ENCODE measurements at regions not wholly inside any gene's neighbourhood (a gene's known extent, or its start where the extent isn't known, plus 50 kb on each side); places are given as distances from the start of the nearest gene placed in this dataset.
"Not testable (repeated sequence)": the region's sequence is repeated elsewhere in the genome, so short reads cannot be mapped to it uniquely, and the experiment has no call there.

DNA sequence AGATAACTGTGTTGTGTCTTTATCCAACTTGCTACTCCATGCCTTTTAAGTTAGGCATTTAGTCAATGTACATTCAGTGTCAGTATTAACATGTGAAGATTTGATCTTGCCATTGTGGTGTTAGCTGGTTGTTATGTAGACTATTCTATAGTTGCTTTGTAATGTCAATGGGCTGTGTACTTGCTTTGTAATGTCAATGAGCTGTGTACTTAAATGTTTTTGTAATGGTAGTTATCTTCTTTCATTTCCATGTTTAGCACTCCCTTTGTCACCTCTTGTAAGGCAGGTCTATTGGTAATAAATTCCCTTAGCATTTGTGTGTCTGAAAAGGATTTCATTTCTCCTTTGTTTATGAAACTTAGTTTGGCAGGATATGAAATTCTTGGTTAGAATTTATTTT, 53.4 kb downstream of the MC4R start:
- no peak for DNase-seq (ENCODE audit: low read depth in 3 of 3)

- DNase-seq (ENCODE audit: low read depth in 3 of 3) = no peak
Measured at GRCh38 chr18:60311676-60312360, 60.8 kb downstream of the MC4R start.

DNA sequence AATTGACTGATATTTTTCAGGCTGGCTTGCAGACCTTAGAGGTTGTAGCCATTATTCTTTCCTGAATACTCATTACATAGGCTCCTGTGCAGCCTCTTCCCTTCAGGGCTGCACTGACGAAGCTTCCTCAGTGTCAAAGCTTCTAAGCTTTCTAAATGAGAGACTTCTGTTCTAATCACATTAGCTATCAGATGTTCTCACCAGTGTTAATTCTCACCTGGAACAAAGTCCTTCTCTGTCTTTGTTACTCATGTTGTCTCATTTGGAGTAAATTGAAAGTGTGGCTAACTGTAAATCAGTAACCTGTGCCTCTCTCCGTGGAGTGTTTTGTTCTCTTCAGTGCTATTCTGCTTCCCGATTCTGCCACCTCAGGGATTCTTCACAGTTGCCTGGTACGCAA, 76.9 kb downstream of the MC4R start:
- no peak for DNase-seq (ENCODE audit: low read depth in 3 of 3)

DNA sequence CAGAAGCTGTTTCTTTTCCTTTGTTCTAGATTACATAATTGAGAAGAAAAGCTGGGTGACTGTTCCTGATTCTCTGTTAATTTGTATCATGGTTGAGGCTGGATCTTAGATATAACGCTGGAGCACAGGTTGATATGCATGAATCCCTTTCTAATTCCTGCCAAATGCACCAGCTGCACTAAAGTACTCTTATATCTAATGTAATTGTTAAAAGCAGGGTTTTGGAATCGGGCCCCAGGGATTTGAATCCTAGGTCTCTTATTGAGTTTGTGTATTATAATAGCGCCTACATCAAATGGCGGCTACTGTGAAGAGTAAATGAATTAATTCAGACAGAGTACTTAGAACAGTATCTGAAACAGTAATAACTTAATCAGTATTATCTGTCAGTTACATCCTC, 80.4 kb downstream of the MC4R start:
- no peak for DNase-seq (ENCODE audit: low read depth in 3 of 3)

DNA sequence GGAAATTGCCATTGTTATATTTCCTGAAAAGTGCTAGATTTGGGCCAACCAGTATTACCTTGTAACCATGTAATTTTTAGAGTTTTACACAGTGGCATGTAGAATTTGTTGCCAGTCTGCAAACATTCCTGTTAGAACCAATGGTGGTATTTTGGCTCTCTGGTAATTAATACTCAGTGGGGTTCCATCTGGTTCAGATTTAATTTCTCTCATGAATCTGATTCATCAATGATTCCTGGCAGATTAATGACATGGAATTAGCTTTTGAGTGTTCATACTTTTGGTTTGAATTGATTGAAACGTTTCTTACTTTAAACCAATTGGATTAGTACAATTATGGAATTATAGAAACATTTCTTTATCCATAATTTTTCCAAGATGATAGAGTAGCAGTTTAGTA, 93.2 kb downstream of the MC4R start:
- DNase-seq (ENCODE audit: low read depth in 3 of 3) = no peak

GRCh38 chr18:60277855-60278480, 94.6 kb downstream of the MC4R start:
- no peak for DNase-seq (ENCODE audit: low read depth in 3 of 3)

GRCh38 chr18:60267391-60268058, 105.0 kb downstream of the MC4R start:
- no peak for DNase-seq (ENCODE audit: low read depth in 3 of 3)

- DNase-seq (ENCODE audit: low read depth in 3 of 3) = no peak
Measured at GRCh38 chr18:60266558-60266957, 106.0 kb downstream of the MC4R start.

DNA sequence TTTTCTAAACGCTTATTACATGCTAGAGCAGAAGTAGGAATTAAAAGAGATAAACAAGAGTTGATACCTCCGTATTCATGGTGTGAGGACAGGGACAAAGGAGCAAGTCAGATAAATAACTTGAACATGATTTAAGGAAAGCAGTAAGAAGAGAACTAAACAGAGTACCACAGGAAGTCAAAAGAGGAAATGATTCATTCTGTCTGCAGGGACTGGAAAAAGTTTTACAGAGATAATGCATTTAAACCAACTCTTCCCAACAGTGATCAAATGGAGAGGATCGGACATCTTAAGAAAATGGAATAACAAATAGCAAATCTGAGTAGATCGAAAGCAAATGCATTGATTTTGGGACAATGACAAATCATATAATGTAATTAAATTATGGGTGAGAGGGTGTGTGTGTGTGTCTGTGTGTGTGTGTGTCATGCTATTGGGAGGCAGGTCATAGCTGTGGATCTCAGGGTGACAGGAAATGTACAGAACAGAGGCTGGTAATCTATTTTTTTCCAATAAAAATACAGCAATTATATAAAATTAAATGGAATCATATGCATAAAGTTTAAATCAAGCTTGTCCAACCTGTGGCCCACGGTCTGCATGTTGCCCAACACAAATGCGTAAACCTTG, 113.4 kb downstream of the MC4R start:
- DNase-seq (ENCODE audit: low read depth in 3 of 3) = no peak

DNA sequence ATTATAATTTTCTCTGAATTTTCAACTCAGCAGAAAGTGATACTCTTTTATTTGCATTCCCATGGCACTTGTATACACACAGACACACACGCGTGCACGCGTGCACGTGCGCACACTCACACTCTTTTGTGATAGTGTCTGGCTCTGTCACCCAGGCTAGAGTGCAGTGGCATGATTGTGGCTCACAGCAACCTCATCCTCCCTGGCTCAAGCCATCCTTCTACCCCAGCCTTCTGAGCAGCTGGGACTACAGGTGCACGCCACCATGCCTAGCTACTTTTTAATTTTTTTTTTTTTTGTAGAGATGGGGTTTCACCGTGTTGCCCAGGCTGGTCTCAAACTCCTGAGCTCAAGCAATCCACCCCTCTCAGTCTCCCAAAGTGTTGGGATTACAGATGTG, 123.2 kb downstream of the MC4R start:
- no peak for DNase-seq (ENCODE audit: low read depth in 3 of 3)

DNA sequence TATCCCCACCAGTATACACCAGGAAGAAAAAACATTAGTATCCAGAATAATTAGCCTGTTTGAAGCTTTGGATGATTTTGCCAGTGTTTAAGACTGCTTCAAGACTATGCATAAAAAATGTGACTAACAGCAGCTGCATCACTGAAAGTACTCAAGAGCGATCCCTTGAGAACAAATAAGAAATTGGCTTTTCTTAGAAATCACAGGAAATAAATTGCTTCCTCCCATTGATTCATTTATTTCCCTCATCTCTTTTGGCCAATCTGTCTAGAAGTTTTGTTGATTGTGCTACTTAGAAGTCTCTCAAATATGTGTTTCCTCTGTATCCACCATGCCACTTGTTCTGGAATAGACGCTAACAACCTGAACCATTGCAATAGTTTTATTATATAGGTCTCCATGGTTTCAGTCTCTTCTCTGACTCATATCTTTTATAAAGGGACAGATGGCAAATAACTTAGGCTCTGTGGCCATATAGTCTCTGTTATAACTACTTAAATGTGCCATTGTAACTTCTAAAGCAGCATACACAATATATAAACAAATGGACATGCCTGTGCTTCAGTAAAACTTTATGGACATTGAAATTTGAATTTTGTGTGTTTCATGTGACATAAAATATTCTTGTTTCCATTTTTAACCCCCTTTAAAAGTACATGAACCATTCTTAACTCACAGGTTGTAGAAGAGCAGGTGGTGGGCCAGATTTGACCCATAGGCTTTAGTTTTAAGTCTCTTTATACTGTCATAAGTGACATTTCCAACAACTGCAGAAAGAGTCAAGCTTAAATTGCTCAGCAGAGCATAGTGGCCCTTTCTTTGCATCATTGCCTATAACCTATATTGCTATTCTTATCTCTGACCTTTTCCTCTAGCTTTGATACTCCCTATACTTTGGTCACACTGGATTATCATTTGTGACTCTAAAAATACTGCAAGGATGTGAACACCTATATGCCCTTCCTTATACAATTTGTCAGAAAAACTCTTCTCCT, 123.9 kb downstream of the MC4R start:
- DNase-seq (ENCODE audit: low read depth in 3 of 3) = no peak

GRCh38 chr18:60247103-60247502, 125.5 kb downstream of the MC4R start:
- no peak for DNase-seq (ENCODE audit: low read depth in 3 of 3)

DNA sequence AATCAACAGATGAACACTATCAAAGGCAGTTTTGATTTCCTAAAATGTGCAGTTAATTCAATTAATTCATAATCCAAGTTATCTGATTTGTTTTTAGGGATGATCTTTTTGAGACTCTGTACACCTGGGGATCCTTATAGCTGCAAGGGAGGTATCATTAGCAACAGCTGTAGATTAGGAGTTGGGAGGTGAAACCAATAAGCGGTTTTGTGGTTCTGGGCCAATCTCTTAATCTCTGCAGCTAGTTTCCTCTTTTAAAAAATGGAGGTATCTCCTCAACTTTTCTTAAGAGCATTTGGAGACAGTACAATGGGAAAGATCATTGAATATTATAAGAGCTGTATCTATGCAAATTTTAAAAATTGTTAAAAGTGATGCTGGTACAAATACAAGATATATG, 126.0 kb downstream of the MC4R start:
- no peak for DNase-seq (ENCODE audit: low read depth in 3 of 3)

GRCh38 chr18:60245096-60245495, 127.5 kb downstream of the MC4R start:
- DNase-seq (ENCODE audit: low read depth in 3 of 3) = no peak

- not testable (repeated sequence) for DNase-seq (ENCODE audit: low read depth in 3 of 3)
Measured at GRCh38 chr18:60239024-60239710, 133.4 kb downstream of the MC4R start.

GRCh38 chr18:60235164-60235563, 137.4 kb downstream of the MC4R start:
- DNase-seq (ENCODE audit: low read depth in 3 of 3) = no peak

GRCh38 chr18:60232541-60232940, 140.0 kb downstream of the MC4R start:
- DNase-seq (ENCODE audit: low read depth in 3 of 3) = no peak

GRCh38 chr18:60228609-60229595, 143.7 kb downstream of the MC4R start:
- DNase-seq (ENCODE audit: low read depth in 3 of 3) = no peak

DNA sequence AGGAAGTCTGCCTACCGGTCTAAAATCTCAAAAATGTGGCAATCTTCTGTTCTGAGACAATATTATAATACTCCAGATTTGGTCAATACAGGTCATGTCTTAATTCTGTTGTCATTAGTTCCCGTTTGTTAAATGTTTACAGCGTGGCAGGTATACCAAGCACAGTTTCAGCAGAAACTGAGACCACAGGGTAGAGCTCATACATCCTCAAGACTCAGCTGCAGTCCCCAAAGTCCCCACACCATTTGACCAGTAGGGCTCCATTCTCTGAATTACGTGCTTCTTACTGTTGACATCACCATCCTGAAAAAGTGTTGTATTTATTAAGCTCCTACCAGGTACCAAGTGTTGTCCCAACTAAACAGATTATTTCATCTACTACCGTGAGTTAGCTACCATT, 157.1 kb downstream of the MC4R start:
- DNase-seq (ENCODE audit: low read depth in 3 of 3) = no peak

- DNase-seq (ENCODE audit: low read depth in 3 of 3) = no peak
Measured at GRCh38 chr18:60209042-60209441, 163.5 kb downstream of the MC4R start.
